ENCODE measurements at regions not wholly inside any gene's neighbourhood (a gene's known extent, or its start where the extent isn't known, plus 50 kb on each side); places are given as distances from the start of the nearest gene placed in this dataset.
A peak's percentile ranks its signal among the peaks of the same experiment; 100 is the strongest.

- H3K9me3 Mint-ChIP-seq (ENCODE audit: unreplicated experiment), result no peaks in the 10 kb centered on the region
- TF ChIP-seq CTCF (IDR thresholded peaks at IDR 0.05; ENCODE audit: unreplicated experiment), result no peak
- H3K27me3 Mint-ChIP-seq (ENCODE audit: insufficient read depth, unreplicated experiment), result no peaks in the 10 kb centered on the region
- intact Hi-C loops (cut with micrococcal nuclease), result loop anchor here (10.0 kb wide), 1 partner anchor 404 kb away; no protein-coding TSS in a partner anchor
- CTCF ChIA-PET, result no interaction called here
- H3K36me3 Mint-ChIP-seq (ENCODE audit: insufficient read depth, unreplicated experiment), result no peaks in the 10 kb centered on the region
- BruUV-seq (replicated peaks), result no TSS peak
- H3K27ac Mint-ChIP-seq (ENCODE audit: low read depth, unreplicated experiment), result no peak overlapping the region
- DNase-seq (ENCODE audit: unreplicated experiment), result no peak
- no peak overlapping the region for H3K4me3 Mint-ChIP-seq (ENCODE audit: unreplicated experiment)
- peaks cover 39% of the 10 kb centered on the region for H3K4me1 Mint-ChIP-seq (ENCODE audit: insufficient read depth, unreplicated experiment)
- POLR2A ChIA-PET, result no interaction called here
Measured at GRCh38 chr4:144578681-144579080, 67.3 kb upstream of the HHIP start.

- no peaks in the 10 kb centered on the region for H3K9me3 Mint-ChIP-seq (ENCODE audit: unreplicated experiment)
- intact Hi-C loops (cut with micrococcal nuclease), result loop anchor here (10.0 kb wide), 1 partner anchor 405 kb away; no protein-coding TSS in a partner anchor
- no peak for TF ChIP-seq CTCF (IDR thresholded peaks at IDR 0.05; ENCODE audit: unreplicated experiment)
- H3K27me3 Mint-ChIP-seq (ENCODE audit: insufficient read depth, unreplicated experiment), result no peaks in the 10 kb centered on the region
- no TSS peak for BruUV-seq (replicated peaks)
- H3K36me3 Mint-ChIP-seq (ENCODE audit: insufficient read depth, unreplicated experiment), result no peaks in the 10 kb centered on the region
- ChIA-PET CTCF (no interaction called here), POLR2A (no interaction called here)
- no peak overlapping the region for H3K4me3 Mint-ChIP-seq (ENCODE audit: unreplicated experiment)
- DNase-seq (ENCODE audit: unreplicated experiment), result peak; percentile 38
- H3K27ac Mint-ChIP-seq (ENCODE audit: low read depth, unreplicated experiment), result no peak overlapping the region
- peaks cover 47% of the 10 kb centered on the region for H3K4me1 Mint-ChIP-seq (ENCODE audit: insufficient read depth, unreplicated experiment)
Measured at GRCh38 chr4:144579411-144580030, 66.4 kb upstream of the HHIP start.

- ChIA-PET CTCF (no interaction called here), POLR2A (no interaction called here)
- Mint-ChIP-seq H3K27ac (ENCODE audit: low read depth, unreplicated experiment) (no peak overlapping the region), H3K4me3 (ENCODE audit: unreplicated experiment) (no peak overlapping the region), H3K4me1 (ENCODE audit: insufficient read depth, unreplicated experiment) (peaks cover 55% of the 10 kb centered on the region), H3K36me3 (ENCODE audit: insufficient read depth, unreplicated experiment) (no peaks in the 10 kb centered on the region), H3K27me3 (ENCODE audit: insufficient read depth, unreplicated experiment) (no peaks in the 10 kb centered on the region), H3K9me3 (ENCODE audit: unreplicated experiment) (no peaks in the 10 kb centered on the region)
- intact Hi-C loops (cut with micrococcal nuclease), result no loop called here
- TF ChIP-seq CTCF (IDR thresholded peaks at IDR 0.05; ENCODE audit: unreplicated experiment), result no peak
- DNase-seq (ENCODE audit: unreplicated experiment), result no peak
- BruUV-seq (replicated peaks), result no TSS peak
Measured at GRCh38 chr4:144580430-144580829, 65.5 kb upstream of the HHIP start.

GRCh38 chr4:144582105-144582850 is 63.7 kb upstream of the HHIP start:
- Mint-ChIP-seq H3K27ac (ENCODE audit: low read depth, unreplicated experiment) (peak overlapping the region; percentile 76), H3K36me3 (ENCODE audit: insufficient read depth, unreplicated experiment) (no peaks in the 10 kb centered on the region), H3K4me3 (ENCODE audit: unreplicated experiment) (peak overlapping the region; percentile 1), H3K4me1 (ENCODE audit: insufficient read depth, unreplicated experiment) (peaks cover 55% of the 10 kb centered on the region), H3K27me3 (ENCODE audit: insufficient read depth, unreplicated experiment) (no peaks in the 10 kb centered on the region), H3K9me3 (ENCODE audit: unreplicated experiment) (no peaks in the 10 kb centered on the region)
- ChIA-PET POLR2A (no interaction called here), CTCF (interaction anchor here (0.6 to 1.0 kb wide), 2 partner anchors 9 to 390 kb away, joined by 3 to 6 read pairs; no protein-coding TSS in a partner anchor)
- peak; percentile 53 for DNase-seq (ENCODE audit: unreplicated experiment)
- BruUV-seq (replicated peaks), result no TSS peak
- no peak for TF ChIP-seq CTCF (IDR thresholded peaks at IDR 0.05; ENCODE audit: unreplicated experiment)
- intact Hi-C loops (cut with micrococcal nuclease), result no loop called here
